ELR (cell line): ENCODE measurements at regions not wholly inside any gene's neighbourhood (a gene's known extent, or its start where the extent isn't known, plus 50 kb on each side); places are given as distances from the start of the nearest gene placed in this dataset.
A peak's percentile ranks its signal among the peaks of the same experiment; 100 is the strongest.

Source experiments
- DNase-seq: peaks from one replicate; pipeline ENCODE4 v3.0.0-alpha.2; 2015; ENCODE audit warnings: low read depth

GRCh38 chr2:41912776-41913175 is 135.0 kb upstream of the PKDCC start:
- no peak for DNase-seq

GRCh38 chr2:41913311-41913710 is 134.5 kb upstream of the PKDCC start:
- DNase-seq: no peak

GRCh38 chr2:41913921-41914609 is 133.8 kb upstream of the PKDCC start:
- DNase-seq: no peak

GRCh38 chr2:41914936-41915335 is 132.9 kb upstream of the PKDCC start:
- no peak for DNase-seq

- DNase-seq: no peak
These were observed 131.6 kb upstream of the PKDCC start for GRCh38 chr2:41916177-41916576.

- DNase-seq: no peak
These were observed 130.2 kb upstream of the PKDCC start for GRCh38 chr2:41917587-41917986.

GRCh38 chr2:41919135-41919534 is 128.7 kb upstream of the PKDCC start:
- DNase-seq: no peak

GRCh38 chr2:41920181-41920580 is 127.6 kb upstream of the PKDCC start:
- no peak for DNase-seq

- no peak for DNase-seq
These were observed 127.0 kb upstream of the PKDCC start for GRCh38 chr2:41920812-41921211.

GRCh38 chr2:41922177-41922576 is 125.6 kb upstream of the PKDCC start:
- no peak for DNase-seq

GRCh38 chr2:41923156-41923786 is 124.5 kb upstream of the PKDCC start:
- no peak for DNase-seq

- no peak for DNase-seq
These were observed 123.8 kb upstream of the PKDCC start for GRCh38 chr2:41924024-41924423.

- DNase-seq: no peak
These were observed 123.0 kb upstream of the PKDCC start for GRCh38 chr2:41924709-41925408.

GRCh38 chr2:41925712-41926111 is 122.1 kb upstream of the PKDCC start:
- DNase-seq: no peak

GRCh38 chr2:41926614-41927580 is 120.9 kb upstream of the PKDCC start:
- peak; percentile 52 for DNase-seq

GRCh38 chr2:41927581-41928264 is 120.1 kb upstream of the PKDCC start:
- no peak for DNase-seq

GRCh38 chr2:41928526-41928925 is 119.3 kb upstream of the PKDCC start:
- peak; percentile 72 for DNase-seq

GRCh38 chr2:41930807-41931566 is 116.8 kb upstream of the PKDCC start:
- DNase-seq: peak; percentile 51

GRCh38 chr2:41932241-41933045 is 115.4 kb upstream of the PKDCC start:
- DNase-seq: peak; percentile 21

- no peak for DNase-seq
These were observed 114.8 kb upstream of the PKDCC start for GRCh38 chr2:41933046-41933420.
